ENCODE measurements at regions not wholly inside any gene's neighbourhood (a gene's known extent, or its start where the extent isn't known, plus 50 kb on each side); places are given as distances from the start of the nearest gene placed in this dataset.

GRCh38 chr3:40864146-40864782 lies 335.0 kb upstream of the CTNNB1 start:
- DNase-seq (ENCODE audit: insufficient read length, low spot score, missing footprints): no peak
- H3K27me3 ChIP-seq (ENCODE audit: insufficient read depth, low read length): no peaks in the 10 kb centered on the region
- no peak overlapping the region for H3K27ac ChIP-seq (ENCODE audit: low read depth, low read length)
- H2AFZ ChIP-seq (ENCODE audit: low read length): peak overlapping the region; percentile 50
- no peaks in the 10 kb centered on the region for H3K79me2 ChIP-seq (ENCODE audit: insufficient read depth, low read length)
- no peaks in the 10 kb centered on the region for H4K20me1 ChIP-seq (ENCODE audit: insufficient read depth, low read length)
- no peak overlapping the region for H3K4me2 ChIP-seq (ENCODE audit: insufficient read depth, low read length)
- H3K4me1 ChIP-seq (ENCODE audit: insufficient read depth, low read length): no peaks in the 10 kb centered on the region
- TF ChIP-seq CTCF (IDR thresholded peaks at IDR 0.05; ENCODE audit: extremely low read depth, low read depth, low read length): no peak
- no peaks in the 10 kb centered on the region for H3K36me3 ChIP-seq (ENCODE audit: insufficient read depth, low read length)
- no peak overlapping the region for H3K4me3 ChIP-seq (ENCODE audit: insufficient read depth, low read length)
- no peaks in the 10 kb centered on the region for H3K9me3 ChIP-seq (ENCODE audit: low read depth, low read length)

- no peak for DNase-seq (ENCODE audit: insufficient read length, low spot score, missing footprints)
- H3K4me3 ChIP-seq (ENCODE audit: insufficient read depth, low read length): no peak overlapping the region
- H3K9me3 ChIP-seq (ENCODE audit: low read depth, low read length): no peaks in the 10 kb centered on the region
- no peak for TF ChIP-seq CTCF (IDR thresholded peaks at IDR 0.05; ENCODE audit: extremely low read depth, low read depth, low read length)
- H3K4me2 ChIP-seq (ENCODE audit: insufficient read depth, low read length): no peak overlapping the region
- no peak overlapping the region for H2AFZ ChIP-seq (ENCODE audit: low read length)
- no peak overlapping the region for H3K27ac ChIP-seq (ENCODE audit: low read depth, low read length)
- H3K4me1 ChIP-seq (ENCODE audit: insufficient read depth, low read length): no peaks in the 10 kb centered on the region
- H3K36me3 ChIP-seq (ENCODE audit: insufficient read depth, low read length): no peaks in the 10 kb centered on the region
- H3K79me2 ChIP-seq (ENCODE audit: insufficient read depth, low read length): no peaks in the 10 kb centered on the region
- H4K20me1 ChIP-seq (ENCODE audit: insufficient read depth, low read length): no peaks in the 10 kb centered on the region
- no peaks in the 10 kb centered on the region for H3K27me3 ChIP-seq (ENCODE audit: insufficient read depth, low read length)
These were observed 334.4 kb upstream of the CTNNB1 start for GRCh38 chr3:40864915-40865314.

- no peak for TF ChIP-seq CTCF (IDR thresholded peaks at IDR 0.05; ENCODE audit: extremely low read depth, low read depth, low read length)
- no peaks in the 10 kb centered on the region for H3K79me2 ChIP-seq (ENCODE audit: insufficient read depth, low read length)
These were observed 331.5 kb upstream of the CTNNB1 start for GRCh38 chr3:40867797-40868196.

GRCh38 chr3:40869013-40869412 lies 330.3 kb upstream of the CTNNB1 start:
- Histone ChIP-seq H3K9me3 (ENCODE audit: low read depth, low read length) (no peaks in the 10 kb centered on the region), H2AFZ (ENCODE audit: low read length) (no peak overlapping the region), H3K4me3 (ENCODE audit: insufficient read depth, low read length) (no peak overlapping the region), H3K4me2 (ENCODE audit: insufficient read depth, low read length) (no peak overlapping the region), H3K4me1 (ENCODE audit: insufficient read depth, low read length) (no peaks in the 10 kb centered on the region), H3K27ac (ENCODE audit: low read depth, low read length) (no peak overlapping the region), H3K79me2 (ENCODE audit: insufficient read depth, low read length) (no peaks in the 10 kb centered on the region), H3K36me3 (ENCODE audit: insufficient read depth, low read length) (no peaks in the 10 kb centered on the region), H4K20me1 (ENCODE audit: insufficient read depth, low read length) (no peaks in the 10 kb centered on the region), H3K27me3 (ENCODE audit: insufficient read depth, low read length) (no peaks in the 10 kb centered on the region)
- TF ChIP-seq CTCF (IDR thresholded peaks at IDR 0.05; ENCODE audit: extremely low read depth, low read depth, low read length): no peak
- no peak for DNase-seq (ENCODE audit: insufficient read length, low spot score, missing footprints)

More at GRCh38 chr3:40867797-40868196, 331.5 kb upstream of the CTNNB1 start:
- Histone ChIP-seq H4K20me1 (ENCODE audit: insufficient read depth, low read length) (no peaks in the 10 kb centered on the region), H3K4me1 (ENCODE audit: insufficient read depth, low read length) (no peaks in the 10 kb centered on the region), H3K27me3 (ENCODE audit: insufficient read depth, low read length) (no peaks in the 10 kb centered on the region), H3K4me2 (ENCODE audit: insufficient read depth, low read length) (no peak overlapping the region), H3K9me3 (ENCODE audit: low read depth, low read length) (no peaks in the 10 kb centered on the region), H3K27ac (ENCODE audit: low read depth, low read length) (no peak overlapping the region), H2AFZ (ENCODE audit: low read length) (no peak overlapping the region), H3K36me3 (ENCODE audit: insufficient read depth, low read length) (no peaks in the 10 kb centered on the region), H3K4me3 (ENCODE audit: insufficient read depth, low read length) (no peak overlapping the region)
- DNase-seq (ENCODE audit: insufficient read length, low spot score, missing footprints): no peak
